GM21447 (cell line): ENCODE measurements at regions not wholly inside any gene's neighbourhood (a gene's known extent, or its start where the extent isn't known, plus 50 kb on each side); places are given as distances from the start of the nearest gene placed in this dataset.
"Not testable (repeated sequence)": the region's sequence is repeated elsewhere in the genome, so short reads cannot be mapped to it uniquely, and the experiment has no call there.

Source experiments
- ATAC-seq: cut with Tn5 transposase; IDR thresholded peaks from one replicate; pipeline ENCODE4 v1.9.1; 2021; ENCODE audit not compliant: unreplicated experiment

DNA sequence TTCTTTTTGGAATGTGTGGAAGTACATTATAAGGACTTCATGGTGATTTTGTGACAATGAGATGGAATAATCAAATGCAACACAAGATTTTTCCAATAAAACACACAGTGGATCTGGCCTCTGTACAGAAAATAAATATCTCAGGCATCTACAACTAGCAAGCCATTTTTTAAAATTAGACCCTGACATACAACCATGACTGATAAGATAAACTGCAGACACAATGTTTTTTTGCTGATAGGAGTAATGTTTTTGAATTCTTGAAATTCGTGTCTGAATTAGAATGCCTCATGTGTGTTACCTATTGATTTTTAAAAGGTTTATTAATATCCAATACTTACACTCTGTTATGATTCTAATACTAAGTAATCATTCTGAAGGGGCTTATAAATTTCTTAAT lies 328.1 kb downstream of the HGF start:
- ATAC-seq, result no peak

DNA sequence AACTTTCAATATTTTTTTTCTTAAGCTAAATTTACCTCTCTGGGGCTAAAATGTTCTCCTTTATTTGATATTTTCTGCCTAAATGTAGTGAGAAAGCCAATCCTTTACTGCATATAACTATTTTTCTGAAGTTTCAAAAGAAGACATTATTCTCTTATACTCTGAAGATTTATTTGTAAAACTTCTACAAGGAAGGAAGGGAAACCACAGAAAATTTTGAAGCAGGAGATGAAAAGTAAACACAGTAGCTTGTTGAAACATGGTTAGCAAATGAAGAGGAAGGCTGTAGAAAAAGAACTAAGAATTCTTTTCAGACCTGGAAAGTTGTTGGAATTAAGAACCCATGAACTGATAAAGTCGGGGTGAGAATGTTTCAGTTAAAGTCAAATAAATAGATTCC lies 330.3 kb downstream of the HGF start:
- no peak for ATAC-seq

DNA sequence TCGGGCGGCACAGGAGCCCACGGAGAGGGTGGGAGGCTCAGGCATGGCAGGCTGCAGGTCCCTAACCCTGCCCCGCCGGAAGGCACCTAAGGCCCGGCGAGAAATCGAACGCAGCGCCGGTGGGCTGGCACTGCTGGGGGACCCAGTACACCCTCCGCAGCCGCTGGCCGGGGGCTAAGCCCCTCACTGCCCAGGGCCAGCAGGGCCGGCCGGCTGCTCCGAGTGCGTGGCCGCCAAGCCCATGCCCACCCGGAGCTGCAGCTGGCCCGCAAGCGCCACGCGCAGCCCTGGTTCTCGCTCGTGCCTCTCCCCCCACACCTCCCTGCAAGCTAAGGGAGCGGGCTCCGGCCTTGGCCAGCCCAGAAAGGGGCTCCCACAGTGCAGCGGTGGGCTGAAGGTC lies 332.7 kb downstream of the HGF start:
- ATAC-seq, result not testable (repeated sequence)

DNA sequence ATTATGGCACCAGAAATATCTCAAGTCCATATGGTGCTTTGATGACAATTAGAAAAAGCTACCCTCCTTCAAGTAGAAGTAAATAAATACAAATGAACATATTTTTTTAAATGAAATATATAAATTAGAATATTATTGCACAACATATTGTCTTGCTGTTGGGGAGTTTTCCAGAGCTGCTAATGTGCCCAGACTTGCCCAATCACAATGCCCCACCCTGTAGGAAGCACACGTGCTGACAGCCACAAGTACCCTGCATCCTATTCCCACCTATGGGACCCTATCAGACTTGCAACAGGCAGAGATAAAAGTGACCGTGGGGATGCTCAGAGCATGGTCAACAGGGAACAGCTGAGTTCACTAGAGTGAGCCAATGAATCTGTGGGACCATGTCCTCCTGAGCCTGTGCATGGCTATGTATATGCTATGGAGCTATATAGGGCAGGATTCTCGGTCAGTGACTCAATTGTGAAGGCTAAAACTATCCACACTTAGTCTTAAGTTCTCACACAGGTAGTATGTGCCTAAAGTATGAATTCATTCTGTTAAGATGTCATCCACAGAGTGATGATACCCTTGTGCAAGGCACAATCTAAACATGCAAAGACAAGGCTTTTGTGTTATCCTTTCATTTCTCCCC lies 336.0 kb downstream of the HGF start:
- no peak for ATAC-seq

DNA sequence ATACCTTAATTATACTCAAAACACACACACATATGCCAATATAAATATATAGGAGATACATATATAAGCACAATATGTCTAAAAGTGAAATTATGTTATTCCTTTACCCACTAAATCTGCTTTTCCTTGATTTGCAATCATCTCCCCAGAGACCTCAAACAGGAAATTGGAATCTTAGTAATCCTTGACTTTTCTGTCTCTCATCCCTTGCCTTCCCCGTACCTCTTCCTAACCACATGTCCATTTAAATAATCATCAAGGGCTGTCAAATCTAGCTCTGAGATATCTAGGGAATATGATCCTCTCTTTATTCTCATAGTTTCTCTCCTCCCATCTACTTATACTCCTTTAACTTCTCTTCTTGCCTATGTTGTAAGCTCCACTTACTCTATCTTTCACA lies 336.6 kb downstream of the HGF start:
- no peak for ATAC-seq

DNA sequence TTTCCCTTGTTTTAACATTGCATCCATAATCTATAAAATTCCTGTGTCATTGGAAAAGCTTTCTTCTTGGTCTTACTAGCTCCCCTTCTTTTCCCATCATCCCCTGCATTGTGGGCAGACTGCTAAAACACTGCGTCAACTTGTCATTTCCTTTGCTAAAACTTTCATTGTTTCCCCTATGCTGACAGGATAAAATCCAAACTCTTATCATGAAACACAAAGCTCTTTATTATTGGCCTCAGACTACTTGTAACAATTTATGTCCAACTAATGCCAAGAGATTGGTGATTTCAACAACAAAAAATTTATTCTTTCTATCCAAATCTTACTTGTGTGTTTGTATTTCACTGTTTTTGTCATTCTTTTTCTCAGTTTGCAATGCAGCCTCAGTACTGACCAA lies 339.1 kb downstream of the HGF start:
- no peak for ATAC-seq

DNA sequence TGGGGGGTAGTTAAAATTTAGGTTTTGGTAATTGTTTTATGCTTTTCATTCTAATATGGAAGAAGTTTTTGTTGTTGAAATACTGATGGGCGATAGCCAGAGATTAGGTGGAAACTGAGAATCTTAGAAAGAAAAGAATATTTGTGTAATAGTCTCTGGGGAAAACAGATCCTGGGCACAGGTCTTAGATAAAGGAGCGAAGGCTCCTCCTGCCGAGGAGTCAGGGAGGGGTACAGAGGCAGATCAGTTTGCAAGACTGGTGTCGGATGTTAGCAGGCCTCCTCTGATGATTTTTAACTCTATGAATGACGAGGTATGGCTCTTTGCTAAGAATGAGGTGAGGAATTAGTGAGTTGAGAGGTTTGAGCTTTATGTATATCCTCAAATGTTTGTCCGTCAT lies 339.7 kb downstream of the HGF start:
- no peak for ATAC-seq

DNA sequence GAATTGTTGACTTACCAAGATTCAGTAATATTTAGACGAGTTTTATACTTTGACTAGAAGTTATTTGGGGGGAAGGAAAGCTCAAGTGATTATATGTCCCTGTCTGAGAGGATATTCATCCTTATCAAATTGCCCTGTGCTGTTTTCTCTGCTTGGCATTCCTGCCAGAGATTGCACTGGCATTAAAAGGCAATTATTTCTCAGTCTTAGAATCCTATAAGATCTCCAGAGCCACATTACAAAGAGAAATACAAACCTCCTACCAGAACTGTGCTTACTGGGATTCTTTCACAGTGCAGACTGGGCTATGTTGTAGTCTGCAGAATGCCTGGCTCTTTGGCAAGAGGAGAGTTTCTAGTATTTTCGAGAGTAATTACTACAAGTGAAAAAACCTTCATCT lies 342.4 kb downstream of the HGF start:
- no peak for ATAC-seq

DNA sequence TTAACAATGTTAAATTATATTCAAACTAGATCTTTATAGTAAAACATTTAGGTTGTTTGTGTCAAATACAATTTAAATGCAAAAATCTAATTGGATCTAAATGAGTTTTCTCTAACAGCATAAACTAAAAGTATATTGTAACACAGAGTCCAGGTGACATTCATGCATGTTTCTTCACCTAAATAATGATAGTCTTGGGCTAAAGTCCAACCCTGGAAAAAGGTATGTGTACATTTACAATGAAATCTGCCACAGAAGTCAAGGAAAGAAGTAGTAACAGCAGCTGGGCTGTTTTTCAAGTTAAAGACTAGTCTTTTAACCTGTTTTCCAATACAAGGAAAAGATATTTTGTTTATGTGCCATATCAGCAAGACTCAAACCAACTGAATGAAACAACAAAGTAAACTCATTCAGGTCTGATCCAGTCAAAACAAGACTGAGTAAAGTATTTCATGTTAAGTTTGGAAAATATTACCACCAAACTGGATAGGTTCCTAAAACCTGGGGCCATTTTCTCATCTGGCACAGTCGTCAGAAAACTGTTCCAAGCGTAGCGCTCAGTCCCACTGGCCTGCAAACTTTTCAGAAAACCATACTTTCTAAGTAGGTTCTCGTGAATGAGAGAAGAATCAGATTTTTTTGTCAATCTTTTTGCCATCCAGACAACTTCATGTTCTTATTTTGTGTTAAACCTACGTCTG lies 349.2 kb downstream of the HGF start:
- no peak for ATAC-seq

DNA sequence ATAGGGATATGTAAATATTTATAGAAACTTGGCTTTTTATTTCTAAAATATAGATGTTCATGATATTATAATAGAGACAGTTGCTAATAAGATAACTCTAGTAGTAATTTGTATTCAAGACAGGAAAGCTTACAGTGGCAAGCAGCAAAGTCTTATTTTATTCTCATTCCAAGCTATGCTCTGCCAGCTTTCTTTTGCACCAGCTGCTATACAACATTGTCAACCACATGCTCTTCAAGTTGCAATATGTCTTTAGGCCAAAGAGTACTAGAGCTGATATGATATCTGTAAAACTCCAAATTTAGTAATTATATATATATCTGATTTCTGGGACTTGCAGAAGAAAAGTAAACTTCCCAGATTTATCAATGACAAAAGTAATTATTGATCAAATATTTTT lies 350.1 kb downstream of the HGF start:
- no peak for ATAC-seq

DNA sequence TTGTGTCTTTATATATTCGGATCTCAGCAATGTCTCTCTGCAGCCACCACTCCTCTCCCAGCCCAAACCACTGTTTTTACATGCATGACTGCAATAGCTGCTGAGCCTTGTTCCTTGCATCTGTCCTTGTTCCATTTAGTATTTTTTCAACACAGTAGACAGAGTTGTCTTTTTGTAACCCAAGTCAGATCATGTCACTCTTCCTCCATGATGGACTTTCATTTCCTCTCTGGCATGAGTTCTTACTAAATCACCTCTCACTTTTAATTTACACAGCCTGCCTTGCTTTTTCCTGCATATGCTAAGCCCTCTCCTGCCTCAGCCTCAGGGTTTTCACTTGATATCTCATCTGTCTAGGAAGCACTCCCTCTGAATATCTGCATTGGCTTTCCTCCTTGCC lies 353.2 kb downstream of the HGF start:
- ATAC-seq, result no peak

DNA sequence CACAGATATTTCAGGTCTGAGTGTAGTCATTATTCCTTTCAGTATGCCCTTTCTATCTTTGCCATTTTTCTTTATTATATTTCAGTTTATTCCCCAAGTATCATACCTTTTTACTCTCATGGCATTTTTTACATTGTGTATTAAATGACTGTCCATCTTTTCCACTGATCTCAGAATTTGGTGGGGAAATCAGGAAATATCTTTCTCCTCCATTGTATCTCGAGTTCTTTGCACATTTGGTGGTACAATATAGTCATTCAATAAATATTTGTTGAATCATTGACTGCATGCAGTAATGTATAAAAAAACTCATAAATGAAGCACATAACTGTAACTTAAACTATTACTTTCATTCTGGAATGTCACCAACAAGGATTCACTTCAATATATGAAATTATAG lies 354.7 kb downstream of the HGF start:
- no peak for ATAC-seq

DNA sequence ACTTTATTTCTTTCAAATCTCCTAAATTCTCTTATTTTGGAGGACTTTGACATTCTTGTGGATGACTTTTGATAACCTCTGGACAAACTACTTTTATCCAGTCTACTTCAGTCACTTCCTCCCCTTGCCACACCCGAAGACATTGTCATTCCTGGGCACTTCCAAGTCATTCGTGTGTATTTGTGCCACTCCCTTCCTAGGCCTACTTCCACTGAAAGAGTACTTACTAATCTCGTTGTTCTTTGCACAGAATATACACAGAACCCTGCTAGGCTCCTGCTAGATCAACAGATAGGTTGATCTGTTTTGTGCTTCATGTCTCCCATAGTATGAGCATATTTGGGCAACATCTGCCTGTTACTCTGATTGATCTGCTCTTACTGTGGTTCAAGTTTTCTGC lies 355.4 kb downstream of the HGF start:
- no peak for ATAC-seq

DNA sequence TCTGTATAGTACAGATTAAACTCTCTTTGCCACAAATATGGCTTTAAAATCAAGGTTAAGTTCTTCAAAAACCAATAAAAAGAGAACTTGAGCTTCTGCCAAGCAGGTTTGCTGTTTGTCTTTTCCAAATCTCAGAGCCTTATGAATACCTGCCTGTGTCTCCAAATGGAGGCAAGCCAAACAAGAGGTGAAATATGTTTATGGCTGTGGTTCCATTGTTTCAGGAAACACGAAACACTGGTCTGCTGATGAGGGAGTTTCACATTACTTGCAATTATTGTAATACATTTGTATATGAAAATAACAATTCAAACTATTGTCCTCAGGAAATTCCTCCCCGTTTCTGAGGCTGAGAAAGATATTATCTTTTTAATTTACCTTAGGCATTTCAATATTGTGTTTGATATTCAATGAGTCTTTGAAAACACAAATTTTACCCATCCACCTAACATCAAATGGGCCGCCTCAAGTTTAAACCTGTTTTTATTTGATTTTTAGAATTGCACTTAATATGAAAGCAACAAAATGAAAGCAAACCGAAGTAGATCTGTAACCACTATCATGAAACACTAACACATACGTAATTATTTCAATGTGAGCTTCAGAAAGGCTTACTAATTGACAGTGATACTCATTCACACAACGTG lies 359.3 kb downstream of the HGF start:
- ATAC-seq, result no peak

DNA sequence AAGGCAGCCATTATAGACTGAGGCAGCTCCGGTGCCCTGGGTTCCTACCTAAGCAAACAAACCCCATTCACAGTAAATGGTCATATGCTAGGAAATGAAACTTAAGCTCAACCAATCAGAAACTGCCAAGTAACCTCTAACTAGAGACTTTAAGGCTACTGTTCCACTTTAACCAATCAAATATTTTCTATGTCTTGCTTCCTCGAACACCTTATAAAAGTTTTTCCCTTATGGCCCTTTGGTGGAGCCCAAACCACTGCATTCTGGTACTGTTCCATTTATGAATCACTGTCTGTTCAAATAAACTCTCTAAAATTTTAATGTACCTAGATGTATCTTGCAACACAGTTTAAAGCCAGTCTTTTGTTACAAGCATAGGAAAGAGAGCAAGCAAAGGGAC lies 361.1 kb downstream of the HGF start:
- ATAC-seq, result no peak

DNA sequence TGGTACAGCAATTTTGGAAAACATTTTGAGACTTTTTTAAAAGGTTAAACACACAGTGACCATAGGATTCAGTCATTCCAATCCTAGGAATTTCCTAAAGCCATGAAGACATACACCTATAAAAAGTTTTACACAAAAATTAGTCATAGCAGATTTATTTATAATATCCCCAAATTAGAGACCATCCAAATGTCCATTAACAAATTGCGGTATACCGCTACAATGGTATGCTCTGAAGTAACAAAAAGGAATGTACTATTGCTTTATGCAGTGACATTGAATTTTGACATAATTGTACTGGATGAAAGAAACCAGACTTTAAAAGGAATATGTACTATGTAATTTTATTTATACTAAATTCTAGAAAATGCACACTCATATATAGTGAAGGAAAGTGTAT lies 362.8 kb downstream of the HGF start:
- ATAC-seq, result no peak

DNA sequence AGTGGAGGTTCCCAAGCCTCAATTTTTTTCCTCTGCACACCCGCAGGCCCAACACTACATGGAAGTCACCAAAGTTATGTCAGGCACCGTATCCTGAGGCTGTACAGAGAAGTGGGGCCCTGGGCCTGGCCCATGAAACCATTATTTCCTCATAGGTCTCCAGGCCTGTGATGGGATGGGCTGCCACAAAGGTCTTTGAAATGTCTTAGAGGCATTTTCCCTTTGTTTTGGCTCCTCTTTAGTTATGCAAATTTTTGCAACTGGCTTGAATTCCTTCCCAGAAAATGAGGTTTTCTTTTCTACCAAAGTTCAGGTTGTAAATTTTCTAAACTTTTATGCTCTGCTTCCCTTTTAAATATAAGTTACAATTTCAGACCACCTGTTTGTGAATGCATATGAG lies 365.2 kb downstream of the HGF start:
- no peak for ATAC-seq

DNA sequence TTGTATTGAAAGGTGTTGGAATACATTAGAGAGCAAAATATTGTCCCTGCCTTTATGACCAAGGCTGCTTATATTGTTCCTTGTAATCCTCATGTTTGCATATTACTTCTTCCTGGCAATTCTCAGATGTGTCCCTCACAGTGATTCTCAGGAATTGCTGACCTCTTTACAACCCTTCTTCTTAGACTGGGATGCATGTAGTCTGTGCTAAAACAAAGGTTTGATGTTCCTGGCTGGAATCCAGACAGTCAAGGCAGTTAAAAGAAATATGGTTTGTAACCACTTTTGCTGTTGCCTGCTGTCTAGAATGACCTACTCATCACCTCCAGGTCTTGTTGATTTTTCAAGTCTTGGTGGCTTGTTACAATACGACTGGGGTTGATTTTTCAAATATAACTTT lies 367.6 kb downstream of the HGF start:
- no peak for ATAC-seq

DNA sequence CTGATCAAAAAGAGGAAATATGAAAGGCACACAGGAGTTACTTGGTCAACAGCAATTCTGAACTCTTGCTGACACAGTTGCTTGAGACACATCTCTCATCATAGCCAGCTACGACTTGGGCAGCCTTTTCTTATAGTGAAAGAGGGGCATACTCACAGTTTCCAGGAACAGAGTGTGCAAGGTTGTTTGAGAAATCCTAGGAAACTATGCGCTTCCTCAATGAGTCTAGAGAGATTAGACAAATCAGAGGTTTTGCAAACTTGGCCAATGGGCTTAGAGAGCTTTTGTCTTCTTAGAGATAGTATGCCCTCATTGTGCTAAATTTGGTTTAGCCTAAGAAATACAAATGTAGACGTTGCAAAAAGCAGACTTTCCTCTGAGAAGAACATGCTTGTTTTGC lies 370.4 kb downstream of the HGF start:
- ATAC-seq, result no peak

DNA sequence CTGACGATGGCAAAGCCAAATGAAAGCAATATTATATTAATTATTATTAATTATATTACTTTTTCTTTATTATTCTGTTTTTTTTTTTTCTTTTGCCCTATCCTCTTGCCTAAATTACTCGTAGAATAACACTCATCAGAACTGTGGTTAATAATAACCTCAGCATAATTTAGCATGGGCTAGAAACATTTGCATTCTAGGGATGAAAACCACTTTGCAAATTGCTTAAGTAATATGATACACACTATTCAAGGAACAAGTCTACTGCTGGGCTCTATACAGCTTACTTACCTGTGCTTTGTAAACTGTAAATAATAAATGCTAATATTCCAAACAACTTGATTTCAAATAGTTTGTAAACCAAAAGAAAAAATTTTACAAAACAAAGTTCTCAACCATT lies 375.8 kb downstream of the HGF start:
- ATAC-seq, result no peak

DNA sequence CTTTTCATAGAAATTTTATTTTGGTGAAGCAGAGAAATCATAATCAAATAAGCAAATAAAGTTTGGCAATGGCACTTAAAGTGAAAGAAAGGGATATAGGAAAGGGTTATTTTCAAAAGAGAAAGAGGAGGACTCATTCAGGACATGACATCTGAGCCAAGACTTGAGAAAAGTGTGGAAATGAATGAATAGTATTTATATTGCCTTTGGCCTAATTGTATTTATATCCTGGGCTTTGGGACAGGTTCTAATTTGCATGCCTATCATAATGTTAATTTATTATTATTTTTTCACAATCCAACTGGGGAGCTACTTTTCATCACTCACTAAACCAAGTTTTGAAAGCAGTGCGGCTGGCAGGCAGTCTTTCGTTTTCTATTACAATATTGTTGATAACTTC lies 376.8 kb downstream of the HGF start:
- ATAC-seq, result no peak

DNA sequence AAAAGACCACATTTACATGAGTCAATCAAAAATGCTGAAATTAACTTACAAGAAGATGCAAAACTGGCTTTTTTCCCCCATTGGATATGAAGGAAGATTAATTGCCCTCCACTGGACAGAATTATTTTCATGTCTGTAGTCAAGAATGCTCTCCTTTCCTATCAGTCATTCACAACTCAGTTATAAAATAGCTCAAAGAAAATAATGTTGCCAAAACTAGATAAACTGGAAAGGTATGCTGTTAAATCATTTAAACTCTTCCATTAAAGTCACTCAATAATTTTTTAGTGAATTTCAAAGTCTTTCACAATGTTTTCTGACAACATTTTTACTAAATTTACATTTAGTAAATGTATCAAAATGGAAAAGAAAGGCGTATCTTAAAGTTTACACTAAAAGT lies 384.5 kb downstream of the HGF start:
- ATAC-seq, result no peak

DNA sequence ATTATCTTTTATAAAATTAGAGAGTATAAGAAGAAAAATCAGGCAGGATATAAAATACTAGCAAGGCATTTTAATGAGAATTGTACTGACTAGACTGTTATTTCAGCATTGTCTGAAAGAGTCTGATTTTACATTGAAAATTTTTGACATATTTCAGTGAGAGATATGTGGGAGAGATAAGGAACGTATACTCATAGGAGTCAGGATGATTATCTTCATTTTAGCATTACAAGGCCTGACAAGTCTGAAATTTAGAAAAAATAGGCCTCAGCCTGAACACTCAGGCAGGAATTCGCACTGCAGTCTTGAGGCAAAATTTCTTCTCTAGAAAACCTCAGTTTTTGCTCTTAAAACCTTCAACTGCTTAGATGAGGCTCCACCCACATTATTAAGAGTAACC lies 386.0 kb downstream of the HGF start:
- ATAC-seq, result no peak
